Endothelial cell of umbilical vein (primary cell): ENCODE measurements at regions not wholly inside any gene's neighbourhood (a gene's known extent, or its start where the extent isn't known, plus 50 kb on each side); places are given as distances from the start of the nearest gene placed in this dataset.

Experiments
- BruUV-seq: library from RNA; stranded (reverse); fragments of 400-500 nt; replicated peaks from 2 replicates; lab custom pipeline; 2021; lab: Mats Ljungman, UMichigan
- CTCF ChIA-PET: fragments of 300-600, 350-600 bp; sonication (Branson Sonifier 250); formaldehyde crosslinking; loops from one replicate; lab custom pipeline; 2021; ENCODE audit warnings: antibody characterized with exemption, inconsistent platforms; lab: Charles Lee
- POLR2A ChIA-PET: fragments of 300-600, 350-600 bp; sonication (Branson Sonifier 250); formaldehyde crosslinking; loops from one replicate; lab custom pipeline; 2021; ENCODE audit warnings: antibody characterized with exemption, inconsistent platforms; lab: Charles Lee
- DNase-seq: peaks from one replicate; pipeline ENCODE4 v3.0.0-alpha.2; 2011; ENCODE audit warnings: low read depth, low spot score
- FAIRE-seq: peaks from 2 replicates; lab custom pipeline; 2011; peaks lifted over from hg19 to GRCh38; lab: Jason Lieb, UNC
- H2AFZ ChIP-seq: 2 replicates; pipeline ENCODE4 v1.6.0; 2012; ENCODE audit warnings: low read depth, low read length, control low read depth, inconsistent platforms
- H3K27ac ChIP-seq: 2 replicates; pipeline ENCODE4 v1.5.1; 2011; ENCODE audit warnings: low read depth, mild to moderate bottlenecking, control low read depth, low read length, moderate library complexity; ENCODE audit not compliant: insufficient read depth
- H3K27me3 ChIP-seq, 2 experiments: 2 replicates each; pipeline versions ENCODE4 v1.6.0 to v1.6.1; 2011; ENCODE audit warnings: low read length in 2 of 2, mixed read lengths in 1 of 2; ENCODE audit not compliant: control insufficient read depth in 2 of 2, insufficient read depth in 2 of 2
- H3K36me3 ChIP-seq, 2 experiments: 2 replicates in 1 of 2; 3 replicates in 1 of 2; pipeline ENCODE4 v1.5.1; 2011; ENCODE audit warnings: low read length in 2 of 2, mild to moderate bottlenecking in 1 of 2, moderate library complexity in 1 of 2; ENCODE audit not compliant: control insufficient read depth in 2 of 2, insufficient read depth in 2 of 2; ENCODE audit errors: extremely low read depth in 1 of 2
- H3K4me1 ChIP-seq: 3 replicates; pipeline ENCODE4 v1.5.1; 2011; ENCODE audit warnings: mild to moderate bottlenecking, low read length; ENCODE audit not compliant: control insufficient read depth, insufficient read depth; ENCODE audit errors: extremely low read depth
- H3K4me2 ChIP-seq: 2 replicates; pipeline ENCODE4 v1.6.1; 2011; ENCODE audit warnings: low read length, control low read depth, mixed read lengths; ENCODE audit not compliant: insufficient read depth
- H3K4me3 ChIP-seq, 3 experiments: fragments of 200-600 bp in 1 of 3; sonication (generic), shearing (Covaris generic) in 1 of 3; replicated peaks in 1 of 3; 2 replicates each; pipeline ENCODE4 v1.5.1; 2011 to 2016; ENCODE audit warnings: control low read depth in 3 of 3, low read length in 3 of 3, mild to moderate bottlenecking in 2 of 3, inconsistent platforms in 1 of 3, low read depth in 1 of 3, moderate library complexity in 1 of 3; ENCODE audit not compliant: insufficient read depth in 1 of 3
- H3K79me2 ChIP-seq: 2 replicates; pipeline ENCODE4 v1.6.0; 2012; ENCODE audit warnings: low read length, inconsistent platforms; ENCODE audit not compliant: control insufficient read depth, insufficient read depth
- H3K9ac ChIP-seq: replicated peaks from 2 replicates; pipeline ENCODE3; 2011; ENCODE audit warnings: low read length, control low read depth; ENCODE audit not compliant: insufficient read depth; ENCODE audit errors: extremely low read depth
- H3K9me1 ChIP-seq: replicated peaks from 3 replicates; pipeline ENCODE4 v1.6.0; 2011; ENCODE audit warnings: mild to moderate bottlenecking, low read length; ENCODE audit not compliant: control insufficient read depth, insufficient read depth; ENCODE audit errors: extremely low read depth
- H3K9me3 ChIP-seq: replicated peaks from 2 replicates; pipeline ENCODE4 v1.5.1; 2012; ENCODE audit warnings: low read length, inconsistent platforms; ENCODE audit not compliant: control insufficient read depth, insufficient read depth
- H4K20me1 ChIP-seq: replicated peaks from 2 replicates; pipeline ENCODE3; 2011; ENCODE audit warnings: mild to moderate bottlenecking, low read length; ENCODE audit not compliant: control insufficient read depth, insufficient read depth; ENCODE audit errors: extremely low read depth
- EZH2 ChIP-seq: IDR thresholded peaks from 2 replicates; pipeline ENCODE4 v1.6.1; 2012; ENCODE audit warnings: borderline replicate concordance, low read depth, mild to moderate bottlenecking, moderate library complexity, low read length, inconsistent platforms; ENCODE audit not compliant: severe bottlenecking
- FOS ChIP-seq: IDR thresholded peaks from 2 replicates; pipeline ENCODE4 v1.6.1; 2011; ENCODE audit warnings: mild to moderate bottlenecking, low read length, moderate library complexity, borderline replicate concordance; ENCODE audit not compliant: insufficient read depth
- GATA2 ChIP-seq: IDR thresholded peaks from 2 replicates; pipeline ENCODE4 v1.7.0; 2011; ENCODE audit warnings: low read depth, mild to moderate bottlenecking, moderate library complexity, mixed read lengths, low read length; ENCODE audit not compliant: insufficient read length, insufficient read depth
- JUN ChIP-seq: IDR thresholded peaks from 2 replicates; pipeline ENCODE4 v1.6.1; 2011; ENCODE audit warnings: borderline replicate concordance, low read depth; ENCODE audit not compliant: insufficient read length, insufficient read depth
- MAX ChIP-seq: IDR thresholded peaks from 2 replicates; pipeline ENCODE4 v1.6.1; 2011; ENCODE audit not compliant: insufficient read depth, insufficient read length
- MYC ChIP-seq: IDR thresholded peaks from one replicate; pipeline ENCODE4 v1.6.1; 2011; ENCODE audit warnings: mild to moderate bottlenecking, low read depth, low read length
- POLR2A ChIP-seq: IDR thresholded peaks from 2 replicates; pipeline ENCODE4 v1.6.1; 2012; ENCODE audit warnings: low read depth, mild to moderate bottlenecking, control low read depth, low read length
- POLR2AphosphoS5 ChIP-seq: IDR thresholded peaks from 2 replicates; pipeline ENCODE4 v1.6.1; 2012; ENCODE audit warnings: low read depth, mild to moderate bottlenecking, control low read depth, low read length, moderate library complexity; ENCODE audit not compliant: insufficient read depth
- dilution Hi-C: fragments of 300-500 bp; cut with MboI; formaldehyde crosslinking; loops from one replicate; pipeline ENCODE4 v1.15.0; 2019; ENCODE audit warnings: low sequenced_read_pairs; ENCODE audit not compliant: extremely low pct_ligation_motif_present
- intact Hi-C: fragments of 100-400 bp; cut with micrococcal nuclease; formaldehyde crosslinking; loops from one replicate; pipeline ENCODE4 v1.10.0; 2022
- TF ChIP-seq, protein P1 (sequence below), 2 donors: IDR thresholded peaks; 1 replicate in 1 of 2; 2 replicates in 1 of 2; pipeline ENCODE4 v1.5.1; 2011; ENCODE audit warnings: low read length in 2 of 2, mild to moderate bottlenecking in 2 of 2, moderate library complexity in 2 of 2, control low read depth in 1 of 2, inconsistent platforms in 1 of 2, low read depth in 1 of 2; ENCODE audit not compliant: insufficient read depth in 1 of 2; ENCODE audit errors: extremely low read depth in 1 of 2

- intact Hi-C loops = no loop called here
- Histone ChIP-seq H3K9me3 (no peaks in the 10 kb centered on the region), H3K9ac (no peak overlapping the region), H4K20me1 (no peaks in the 10 kb centered on the region), H3K27me3 (no peaks in the 10 kb centered on the region), H3K36me3 (no peaks in the 10 kb centered on the region), H3K4me2 (no peak overlapping the region), H2AFZ (no peak overlapping the region), H3K27ac (no peak overlapping the region), H3K9me1 (no peaks in the 10 kb centered on the region), H3K4me3 (no peak overlapping the region), H3K79me2 (no peaks in the 10 kb centered on the region), H3K4me1 (no peaks in the 10 kb centered on the region)
- dilution Hi-C loops = no loop called here
- no peak for DNase-seq
- ChIA-PET POLR2A (no interaction called here), CTCF (interaction anchor here (1.4 kb wide), 1 partner anchor 719 kb away, joined by 3 read pairs; no protein-coding TSS in a partner anchor)
- TF ChIP-seq POLR2AphosphoS5 (no peak), MAX (no peak), EZH2 (no peak), JUN (no peak), MYC (no peak), FOS (no peak), GATA2 (no peak), POLR2A (no peak)
- TF ChIP-seq, protein P1, sequence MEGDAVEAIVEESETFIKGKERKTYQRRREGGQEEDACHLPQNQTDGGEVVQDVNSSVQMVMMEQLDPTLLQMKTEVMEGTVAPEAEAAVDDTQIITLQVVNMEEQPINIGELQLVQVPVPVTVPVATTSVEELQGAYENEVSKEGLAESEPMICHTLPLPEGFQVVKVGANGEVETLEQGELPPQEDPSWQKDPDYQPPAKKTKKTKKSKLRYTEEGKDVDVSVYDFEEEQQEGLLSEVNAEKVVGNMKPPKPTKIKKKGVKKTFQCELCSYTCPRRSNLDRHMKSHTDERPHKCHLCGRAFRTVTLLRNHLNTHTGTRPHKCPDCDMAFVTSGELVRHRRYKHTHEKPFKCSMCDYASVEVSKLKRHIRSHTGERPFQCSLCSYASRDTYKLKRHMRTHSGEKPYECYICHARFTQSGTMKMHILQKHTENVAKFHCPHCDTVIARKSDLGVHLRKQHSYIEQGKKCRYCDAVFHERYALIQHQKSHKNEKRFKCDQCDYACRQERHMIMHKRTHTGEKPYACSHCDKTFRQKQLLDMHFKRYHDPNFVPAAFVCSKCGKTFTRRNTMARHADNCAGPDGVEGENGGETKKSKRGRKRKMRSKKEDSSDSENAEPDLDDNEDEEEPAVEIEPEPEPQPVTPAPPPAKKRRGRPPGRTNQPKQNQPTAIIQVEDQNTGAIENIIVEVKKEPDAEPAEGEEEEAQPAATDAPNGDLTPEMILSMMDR (IDR thresholded peaks at IDR 0.05; ENCODE audit: extremely low read depth in 1 of 2, insufficient read depth in 1 of 2, low read depth in 1 of 2, low read length in 2 of 2) = no peak
- no TSS peak for BruUV-seq
- FAIRE-seq = no peak
These were observed 254.0 kb downstream of the DMAC1 start for GRCh38 chr9:7545371-7546165.
